IMR-90 (cell line): ENCODE measurements at regions not wholly inside any gene's neighbourhood (a gene's known extent, or its start where the extent isn't known, plus 50 kb on each side); places are given as distances from the start of the nearest gene placed in this dataset.

Experiments
- ATAC-seq: fragments of 200-7000 bp; cut with Tn5 transposase; 2 replicates; pipeline ENCODE4 v1.9.1; 2020; ENCODE audit warnings: low read depth, mild to moderate bottlenecking, moderate library complexity
- BruUV-seq: library from RNA; stranded (reverse); fragments of 400-500 nt; replicated peaks from 2 replicates; lab custom pipeline; 2021; lab: Mats Ljungman, UMichigan
- CTCF ChIA-PET: fragments of 300-600 bp; formaldehyde crosslinking; extraction: SDS; loops from one replicate; lab custom pipeline; 2021; ENCODE audit warnings: antibody characterized with exemption; lab: Yijun Ruan, JAX
- POLR2A ChIA-PET: fragments of 300-600 bp; sonication (Branson Sonifier 250); formaldehyde crosslinking; loops from one replicate; lab custom pipeline; 2022; ENCODE audit warnings: antibody characterized with exemption; ENCODE audit not compliant: unreplicated experiment; lab: Charles Lee
- DNase-seq: peaks from one replicate; pipeline ENCODE4 v3.0.0; 2013
- H2AFZ ChIP-seq: replicated peaks from 2 replicates; pipeline ENCODE3; 2013; ENCODE audit warnings: low read length, mild to moderate bottlenecking; ENCODE audit not compliant: poor library complexity
- H2AK5ac ChIP-seq: 2 replicates; pipeline ENCODE4 v1.6.1; 2013; ENCODE audit warnings: low read depth, low read length, inconsistent platforms
- H2AK9ac ChIP-seq: replicated peaks from 2 replicates; pipeline ENCODE3; 2013; ENCODE audit warnings: mild to moderate bottlenecking, low read depth, low read length, moderate library complexity; ENCODE audit not compliant: poor library complexity
- H2BK120ac ChIP-seq: 2 replicates; pipeline ENCODE4 v1.6.1; 2013; ENCODE audit warnings: low read depth, low read length, inconsistent platforms
- H2BK15ac ChIP-seq: 3 replicates; pipeline ENCODE4 v1.6.1; 2013; ENCODE audit warnings: low read depth, low read length, inconsistent platforms
- H2BK20ac ChIP-seq: 2 replicates; pipeline ENCODE4 v1.6.1; 2013; ENCODE audit warnings: low read depth, mild to moderate bottlenecking, inconsistent platforms, low read length, moderate library complexity
- H2BK5ac ChIP-seq: 2 replicates; pipeline ENCODE4 v1.6.1; 2013; ENCODE audit warnings: mild to moderate bottlenecking, low read depth, low read length, inconsistent platforms; ENCODE audit not compliant: poor library complexity, severe bottlenecking
- H3K14ac ChIP-seq: replicated peaks from 2 replicates; pipeline ENCODE4 v1.6.1; 2013; ENCODE audit warnings: low read depth, low read length, inconsistent platforms
- H3K18ac ChIP-seq: 2 replicates; pipeline ENCODE4 v1.6.1; 2013; ENCODE audit warnings: low read depth, low read length, control low read depth
- H3K23ac ChIP-seq: 2 replicates; pipeline ENCODE4 v1.6.1; 2013; ENCODE audit warnings: low read depth, low read length, inconsistent platforms
- H3K27ac ChIP-seq: 2 replicates; pipeline ENCODE4 v1.5.1; 2013; ENCODE audit warnings: mild to moderate bottlenecking, control low read depth, low read length; ENCODE audit not compliant: insufficient read depth
- H3K27me3 ChIP-seq: 2 replicates; pipeline ENCODE4 v1.6.1; 2013; ENCODE audit warnings: low read length; ENCODE audit not compliant: control insufficient read depth, insufficient read depth
- H3K36me3 ChIP-seq: 2 replicates; pipeline ENCODE4 v1.6.1; 2013; ENCODE audit warnings: low read length, mixed read lengths; ENCODE audit not compliant: control insufficient read depth, insufficient read depth
- H3K4ac ChIP-seq: 2 replicates; pipeline ENCODE4 v1.6.1; 2013; ENCODE audit warnings: low read depth, low read length, inconsistent platforms
- H3K4me1 ChIP-seq: 2 replicates; pipeline ENCODE4 v1.6.1; 2013; ENCODE audit warnings: low read length, mixed read lengths; ENCODE audit not compliant: control insufficient read depth, insufficient read depth
- H3K4me2 ChIP-seq: 2 replicates; pipeline ENCODE4 v1.6.1; 2013; ENCODE audit warnings: low read depth, mild to moderate bottlenecking, control low read depth, low read length, moderate library complexity
- H3K4me3 ChIP-seq: 2 replicates; pipeline ENCODE4 v1.5.1; 2013; ENCODE audit warnings: low read depth, mild to moderate bottlenecking, control low read depth, low read length, moderate library complexity; ENCODE audit not compliant: insufficient read depth
- H3K56ac ChIP-seq: 2 replicates; pipeline ENCODE4 v1.6.1; 2013; ENCODE audit warnings: low read length, inconsistent platforms; ENCODE audit not compliant: insufficient read depth; ENCODE audit errors: extremely low read depth
- H3K79me1 ChIP-seq, 2 experiments: 2 replicates each; pipeline ENCODE4 v1.6.1; 2013; ENCODE audit warnings: low read length in 2 of 2, inconsistent platforms in 1 of 2, low read depth in 1 of 2
- H3K9ac ChIP-seq: 2 replicates; pipeline ENCODE4 v1.6.1; 2013; ENCODE audit warnings: low read depth, low read length, control low read depth
- H3K9me1 ChIP-seq: 2 replicates; pipeline ENCODE4 v1.6.1; 2013; ENCODE audit warnings: low read length, inconsistent platforms; ENCODE audit not compliant: insufficient read depth
- H3K9me3 ChIP-seq: 2 replicates; pipeline ENCODE4 v1.6.1; 2013; ENCODE audit warnings: low read length; ENCODE audit not compliant: control insufficient read depth, insufficient read depth
- H4K20me1 ChIP-seq: 2 replicates; pipeline ENCODE4 v1.6.1; 2013; ENCODE audit warnings: low read length, inconsistent platforms; ENCODE audit not compliant: insufficient read depth
- H4K5ac ChIP-seq: 2 replicates; pipeline ENCODE4 v1.6.1; 2013; ENCODE audit warnings: mild to moderate bottlenecking, low read depth, low read length, control low read depth
- H4K8ac ChIP-seq, 2 experiments: 2 replicates each; pipeline ENCODE4 v1.6.1; 2013; ENCODE audit warnings: low read depth in 2 of 2, low read length in 2 of 2, control low read depth in 1 of 2, inconsistent platforms in 1 of 2
- H4K91ac ChIP-seq: 2 replicates; pipeline ENCODE4 v1.6.1; 2013; ENCODE audit warnings: low read depth, low read length, inconsistent platforms; ENCODE audit not compliant: insufficient read depth
- BHLHE40 ChIP-seq: fragments of 150-350 bp; IDR thresholded peaks from 2 replicates; pipeline ENCODE4 v1.6.1; 2016; ENCODE audit warnings: mild to moderate bottlenecking, low read depth, low read length
- CTCF ChIP-seq: conservative IDR thresholded peaks from 2 replicates; pipeline ENCODE4 v1.5.1; 2012; ENCODE audit warnings: mild to moderate bottlenecking, low read depth, low read length, improper control_type of control experiment
- FOS ChIP-seq: fragments of 150-350 bp; IDR thresholded peaks from 2 replicates; pipeline ENCODE4 v1.6.1; 2016; ENCODE audit warnings: low read depth, low read length
- MAZ ChIP-seq: IDR thresholded peaks from 2 replicates; pipeline ENCODE4 v1.6.1; 2012; ENCODE audit warnings: low read depth, mild to moderate bottlenecking, low read length, improper control_type of control experiment, moderate library complexity, borderline replicate concordance
- MXI1 ChIP-seq: IDR thresholded peaks from 2 replicates; pipeline ENCODE4 v1.6.1; 2012; ENCODE audit warnings: low read depth, mild to moderate bottlenecking, low read length, moderate library complexity, borderline replicate concordance
- NFE2L2 ChIP-seq: fragments of 150-350 bp; IDR thresholded peaks from 2 replicates; pipeline ENCODE4 v1.6.1; 2016; ENCODE audit warnings: low read depth, mild to moderate bottlenecking, low read length
- POLR2A ChIP-seq: IDR thresholded peaks from 2 replicates; pipeline ENCODE4 v1.6.1; 2012; ENCODE audit warnings: mild to moderate bottlenecking, low read depth, low read length
- RCOR1 ChIP-seq: IDR thresholded peaks from 2 replicates; pipeline ENCODE4 v1.6.1; 2012; ENCODE audit warnings: mild to moderate bottlenecking, low read length, improper control_type of control experiment; ENCODE audit not compliant: insufficient replicate concordance
- dilution Hi-C: fragments of 300-500 bp; cut with HindIII; formaldehyde crosslinking; loops from one replicate; pipeline ENCODE4 v1.14.3; 2018; ENCODE audit warnings: low sequenced_read_pairs; ENCODE audit not compliant: unreplicated experiment
- in situ Hi-C: fragments of 300-500 bp; cut with MboI; formaldehyde crosslinking; loops from 3 replicates; pipeline ENCODE4 v1.14.3; 2019; ENCODE audit warnings: low sequenced_read_pairs, inconsistent platforms, mixed read lengths
- intact Hi-C: fragments of 100-400 bp; cut with micrococcal nuclease; formaldehyde crosslinking; loops from 2 replicates; pipeline ENCODE4 v1.10.0; 2022

- TF ChIP-seq POLR2A = no peak
- TF ChIP-seq NFE2L2 = no peak
- TF ChIP-seq MXI1 = no peak
- no peak for TF ChIP-seq CTCF
- TF ChIP-seq FOS = no peak
- no peak for TF ChIP-seq MAZ
- no peak for TF ChIP-seq BHLHE40
- TF ChIP-seq RCOR1 = no peak
- Histone ChIP-seq H3K4me3 (no peak overlapping the region), H2BK5ac (no peak overlapping the region), H2BK20ac (no peak overlapping the region), H3K18ac (no peak overlapping the region), H4K8ac (no peak overlapping the region), H3K9ac (no peak overlapping the region), H3K27ac (no peak overlapping the region), H3K4ac (no peak overlapping the region), H3K4me1 (no peaks in the 10 kb centered on the region), H2AK5ac (no peak overlapping the region), H3K36me3 (no peaks in the 10 kb centered on the region), H3K79me1 (no peaks in the 10 kb centered on the region), H4K20me1 (no peaks in the 10 kb centered on the region), H3K27me3 (no peaks in the 10 kb centered on the region), H3K9me1 (no peaks in the 10 kb centered on the region), H2BK15ac (no peak overlapping the region), H3K23ac (no peak overlapping the region), H2AFZ (no peak overlapping the region), H2BK120ac (no peak overlapping the region), H3K56ac (no peak overlapping the region), H4K5ac (no peak overlapping the region), H3K14ac (no peak overlapping the region), H3K4me2 (no peak overlapping the region), H4K91ac (no peak overlapping the region), H2AK9ac (no peak overlapping the region), H3K9me3 (peaks cover 5% of the 10 kb centered on the region)
- dilution Hi-C loops (no loop called here), in situ Hi-C loops (no loop called here), intact Hi-C loops (no loop called here)
- ATAC-seq = no peak
- POLR2A ChIA-PET = no interaction called here
- CTCF ChIA-PET = interaction anchor here (0.6 kb wide), 1 partner anchor 71 kb away, joined by 5 read pairs; no protein-coding TSS in a partner anchor
- no TSS peak for BruUV-seq
- no peak for DNase-seq
Measured at GRCh38 chr20:22207280-22207679, 377.1 kb downstream of the FOXA2 start.
